HepG2 (cell line): ENCODE measurements at regions not wholly inside any gene's neighbourhood (a gene's known extent, or its start where the extent isn't known, plus 50 kb on each side); places are given as distances from the start of the nearest gene placed in this dataset.

ENCODE experiments used
- ATAC-seq: fragments of 200-7000 bp; cut with Tn5 transposase; 3 replicates; pipeline ENCODE4 v1.9.1; 2020; ENCODE audit warnings: mild to moderate bottlenecking, moderate library complexity
- BruUV-seq: library from RNA; stranded (reverse); fragments of 400-500 nt; replicated peaks from 2 replicates; lab custom pipeline; 2021; lab: Mats Ljungman, UMichigan
- CTCF ChIA-PET: fragments of 300-600 bp; formaldehyde crosslinking; extraction: SDS; loops from one replicate; lab custom pipeline; 2021; ENCODE audit warnings: low total read pairs, inconsistent platforms, low intra/inter-chr PET ratio; lab: Yijun Ruan, JAX
- POLR2A ChIA-PET: fragments of 350-600 bp; sonication (Branson Sonifier 250); formaldehyde crosslinking; loops from one replicate; lab custom pipeline; 2020; ENCODE audit warnings: antibody characterized with exemption, inconsistent platforms; lab: Yijun Ruan, JAX
- DNase-seq: peaks from one replicate; pipeline ENCODE4 v3.0.0-alpha.2; 2015; ENCODE audit warnings: low spot score
- FAIRE-seq: peaks from 3 replicates; lab custom pipeline; 2011; peaks lifted over from hg19 to GRCh38; lab: Jason Lieb, UNC
- H2AFZ ChIP-seq: one replicate; pipeline ENCODE4 v1.6.1; 2011; ENCODE audit warnings: low read length, inconsistent platforms
- H3K27ac ChIP-seq: fragments of 300-600 bp; 3 replicates; pipeline ENCODE4 v1.8.0; 2011; ENCODE audit warnings: mixed run types, mild to moderate bottlenecking, mixed read lengths, low read length, inconsistent platforms; ENCODE audit not compliant: insufficient read depth; ENCODE audit errors: extremely low read length
- H3K27me3 ChIP-seq, 2 experiments: fragments of 200-600 bp in 1 of 2; 2 replicates in 1 of 2; 3 replicates in 1 of 2; pipeline versions ENCODE4 v1.6.0 to v1.8.0; 2011; ENCODE audit warnings: low read length in 2 of 2, mild to moderate bottlenecking in 2 of 2, moderate library complexity in 2 of 2, inconsistent platforms in 1 of 2; ENCODE audit not compliant: insufficient read depth in 2 of 2, control insufficient read depth in 1 of 2
- H3K36me3 ChIP-seq, 2 experiments: fragments of 200-600 bp in 1 of 2; replicated peaks in 1 of 2; 2 replicates in 1 of 2; 3 replicates in 1 of 2; pipeline versions ENCODE4 v1.5.1 to v1.8.0; 2011; ENCODE audit warnings: low read length in 2 of 2, inconsistent platforms in 1 of 2; ENCODE audit not compliant: insufficient read depth in 2 of 2, control insufficient read depth in 1 of 2
- H3K4me1 ChIP-seq: 2 replicates; pipeline ENCODE4 v1.5.1; 2012; ENCODE audit warnings: low read length, inconsistent platforms; ENCODE audit not compliant: insufficient read depth
- H3K4me2 ChIP-seq: 2 replicates; pipeline ENCODE4 v1.6.0; 2011; ENCODE audit warnings: low read depth, low read length, inconsistent platforms
- H3K4me3 ChIP-seq, 3 experiments: fragments of 200-600 bp in 1 of 3; sonication (generic), shearing (Covaris generic) in 1 of 3; replicated peaks in 1 of 3; 2 replicates each; pipeline ENCODE4 v1.5.1; 2011 to 2016; ENCODE audit warnings: low read length in 3 of 3, inconsistent platforms in 2 of 3, low read depth in 2 of 3, mild to moderate bottlenecking in 2 of 3, control low read depth in 1 of 3, mixed read lengths in 1 of 3; ENCODE audit not compliant: insufficient read depth in 1 of 3
- H3K79me2 ChIP-seq: one replicate; pipeline ENCODE4 v1.6.1; 2011; ENCODE audit warnings: low read length, inconsistent platforms; ENCODE audit not compliant: insufficient read depth
- H3K9ac ChIP-seq: 2 replicates; pipeline ENCODE4 v1.6.0; 2011; ENCODE audit warnings: mild to moderate bottlenecking, low read depth, low read length, inconsistent platforms; ENCODE audit not compliant: insufficient read depth
- H3K9me3 ChIP-seq: 2 replicates; pipeline ENCODE4 v1.5.1; 2012; ENCODE audit warnings: mild to moderate bottlenecking, low read length
- H4K20me1 ChIP-seq: 2 replicates; pipeline ENCODE4 v1.6.0; 2011; ENCODE audit warnings: inconsistent platforms, mild to moderate bottlenecking, low read length, moderate library complexity; ENCODE audit not compliant: insufficient read depth
- CCDC6 ChIP-seq: sonication (generic); formaldehyde crosslinking; IDR thresholded peaks from 2 replicates; pipeline ENCODE4 v1.8.1; 2022; ENCODE audit warnings: mild to moderate bottlenecking, missing genetic modification reagents, moderate library complexity
- FOXJ3 ChIP-seq: sonication (generic); formaldehyde crosslinking; IDR thresholded peaks from 2 replicates; pipeline ENCODE4 v1.4.0; 2020; ENCODE audit warnings: missing genetic modification reagents, mild to moderate bottlenecking, borderline replicate concordance
- MEF2D ChIP-seq: sonication (generic); formaldehyde crosslinking; IDR thresholded peaks from 2 replicates; pipeline ENCODE4 v1.5.1; 2020; ENCODE audit warnings: mild to moderate bottlenecking, missing genetic modification reagents
- TRIM24 ChIP-seq: sonication (generic); formaldehyde crosslinking; IDR thresholded peaks from 2 replicates; pipeline ENCODE4 v1.8.0; 2022; ENCODE audit warnings: mild to moderate bottlenecking, missing genetic modification reagents
- ZFP36 ChIP-seq: fragments of 150-350 bp; IDR thresholded peaks from 2 replicates; pipeline ENCODE4 v1.6.1; 2018; ENCODE audit warnings: borderline replicate concordance, low read length, low read depth; ENCODE audit not compliant: partially characterized antibody
- ZFYVE20 ChIP-seq: sonication (generic); formaldehyde crosslinking; IDR thresholded peaks from 2 replicates; pipeline ENCODE4 v1.8.0; 2023; ENCODE audit warnings: low read depth, mild to moderate bottlenecking, moderate library complexity, missing genetic modification reagents, borderline replicate concordance
- WGBS: methylation state at CpG from one replicate; pipeline ENCODE4 v1.1.6; 2017; ENCODE audit warnings: low lambda C conversion rate; 5-methylcytosine and 5-hydroxymethylcytosine counted together
- in situ Hi-C: cut with HindIII; loops from 2 replicates; pipeline ENCODE4 v1.10.0; 2017; ENCODE audit warnings: low pct_unique_long_range_greater_than_20kb; ENCODE audit not compliant: extremely low pct_ligation_motif_present
- intact Hi-C: fragments of 100-400 bp; cut with micrococcal nuclease; formaldehyde crosslinking; loops from one replicate; pipeline ENCODE4 v1.10.0; 2022; ENCODE audit not compliant: unreplicated experiment
- TF ChIP-seq, protein P1 (sequence below): sonication (generic); formaldehyde crosslinking; IDR thresholded peaks from 2 replicates; pipeline ENCODE4 v1.5.1; 2020; ENCODE audit warnings: missing genetic modification reagents, mild to moderate bottlenecking, borderline replicate concordance
- TF ChIP-seq, protein P2 (sequence below): sonication (generic); formaldehyde crosslinking; IDR thresholded peaks from 2 replicates; pipeline ENCODE4 v1.4.0; 2020; ENCODE audit warnings: mild to moderate bottlenecking, missing genetic modification reagents

DNA sequence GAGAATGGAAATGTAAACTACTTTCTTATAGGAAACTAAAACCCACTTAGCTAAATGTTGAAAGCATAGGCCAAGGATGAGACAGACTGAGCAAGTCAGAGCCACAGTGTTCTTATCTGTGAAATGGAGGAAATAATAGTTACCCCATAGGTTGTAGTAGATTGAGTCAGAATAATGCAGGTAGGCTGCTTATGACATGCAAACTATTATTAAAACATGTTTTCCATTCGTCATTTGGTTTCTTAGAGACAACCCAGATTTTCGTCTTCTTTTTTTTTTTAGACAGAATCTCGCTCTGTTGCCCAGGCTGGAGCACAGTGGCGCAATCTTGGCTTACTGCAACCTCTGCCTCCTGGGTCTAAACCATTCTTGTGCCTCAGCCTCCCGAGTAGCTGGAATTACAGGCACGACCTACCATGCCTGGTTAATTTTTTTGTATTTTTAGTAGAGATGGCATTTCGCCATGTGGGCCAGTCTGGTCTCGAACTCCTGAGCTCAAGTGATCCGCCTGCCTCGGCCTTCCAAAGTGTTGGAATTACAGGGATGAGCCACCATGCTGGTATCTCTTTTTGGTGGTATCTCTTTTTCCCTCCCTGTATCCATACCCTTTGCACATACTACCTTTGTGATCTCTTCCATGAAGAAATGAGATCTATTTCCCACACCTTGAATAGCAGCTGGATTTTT lies 196.5 kb upstream of the ZNF217 start:
- no peak overlapping the region for H3K27ac ChIP-seq
- no TSS peak for BruUV-seq
- H4K20me1 ChIP-seq = no peaks in the 10 kb centered on the region
- H3K9me3 ChIP-seq = no peaks in the 10 kb centered on the region
- ChIA-PET CTCF (no interaction called here), POLR2A (no interaction called here)
- no peak overlapping the region for H3K4me3 ChIP-seq
- 96% methylated on average over 10 of the region's 10 CpGs for WGBS
- TF ChIP-seq FOXJ3 (CRISPR knock-in tag) (no peak), ZFYVE20 (CRISPR knock-in tag) (no peak), TRIM24 (CRISPR knock-in tag) (no peak), ZFP36 (no peak), CCDC6 (CRISPR knock-in tag) (no peak), MEF2D (CRISPR knock-in tag) (no peak)
- TF ChIP-seq, protein P1, sequence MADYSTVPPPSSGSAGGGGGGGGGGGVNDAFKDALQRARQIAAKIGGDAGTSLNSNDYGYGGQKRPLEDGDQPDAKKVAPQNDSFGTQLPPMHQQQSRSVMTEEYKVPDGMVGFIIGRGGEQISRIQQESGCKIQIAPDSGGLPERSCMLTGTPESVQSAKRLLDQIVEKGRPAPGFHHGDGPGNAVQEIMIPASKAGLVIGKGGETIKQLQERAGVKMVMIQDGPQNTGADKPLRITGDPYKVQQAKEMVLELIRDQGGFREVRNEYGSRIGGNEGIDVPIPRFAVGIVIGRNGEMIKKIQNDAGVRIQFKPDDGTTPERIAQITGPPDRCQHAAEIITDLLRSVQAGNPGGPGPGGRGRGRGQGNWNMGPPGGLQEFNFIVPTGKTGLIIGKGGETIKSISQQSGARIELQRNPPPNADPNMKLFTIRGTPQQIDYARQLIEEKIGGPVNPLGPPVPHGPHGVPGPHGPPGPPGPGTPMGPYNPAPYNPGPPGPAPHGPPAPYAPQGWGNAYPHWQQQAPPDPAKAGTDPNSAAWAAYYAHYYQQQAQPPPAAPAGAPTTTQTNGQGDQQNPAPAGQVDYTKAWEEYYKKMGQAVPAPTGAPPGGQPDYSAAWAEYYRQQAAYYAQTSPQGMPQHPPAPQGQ (CRISPR knock-in tag) = no peak
- TF ChIP-seq, protein P2, sequence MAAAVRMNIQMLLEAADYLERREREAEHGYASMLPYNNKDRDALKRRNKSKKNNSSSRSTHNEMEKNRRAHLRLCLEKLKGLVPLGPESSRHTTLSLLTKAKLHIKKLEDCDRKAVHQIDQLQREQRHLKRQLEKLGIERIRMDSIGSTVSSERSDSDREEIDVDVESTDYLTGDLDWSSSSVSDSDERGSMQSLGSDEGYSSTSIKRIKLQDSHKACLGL (CRISPR knock-in tag) = no peak
- no peak overlapping the region for H3K9ac ChIP-seq
- intact Hi-C loops (loop anchor here (5.0 kb wide), 3 partner anchors 53 to 127 kb away; no protein-coding TSS in a partner anchor), in situ Hi-C loops (no loop called here)
- H2AFZ ChIP-seq = no peak overlapping the region
- FAIRE-seq (no peak), ATAC-seq (no peak), DNase-seq (no peak)
- no peak overlapping the region for H3K4me2 ChIP-seq
- peaks cover 51% of the 10 kb centered on the region for H3K4me1 ChIP-seq
- no peaks in the 10 kb centered on the region for H3K27me3 ChIP-seq
- H3K79me2 ChIP-seq = no peaks in the 10 kb centered on the region
- H3K36me3 ChIP-seq = no peaks in the 10 kb centered on the region
